ENCODE measurements at regions not wholly inside any gene's neighbourhood (a gene's known extent, or its start where the extent isn't known, plus 50 kb on each side); places are given as distances from the start of the nearest gene placed in this dataset.

- TF ChIP-seq EZH2 (IDR thresholded peaks at IDR 0.05; ENCODE audit: low read length) (no peak), CTCF (optimal IDR thresholded peaks at IDR 0.05 in 1 of 3, IDR thresholded peaks at IDR 0.05 in 1 of 3, conservative IDR thresholded peaks at IDR 0.05 in 1 of 3; ENCODE audit: extremely low read depth in 1 of 3, insufficient read depth in 2 of 3, low read length in 3 of 3) (no peak)
These were observed 203.7 kb upstream of the KIF2B start for GRCh38 chr17:53619025-53619424.
